ENCODE measurements at regions not wholly inside any gene's neighbourhood (a gene's known extent, or its start where the extent isn't known, plus 50 kb on each side); places are given as distances from the start of the nearest gene placed in this dataset.

- Histone ChIP-seq H3K27me3 (replicated peaks in 1 of 4; ENCODE audit: control extremely low read depth in 1 of 4, control insufficient read depth in 3 of 4, insufficient read depth in 4 of 4, low read length in 3 of 4) (no peaks in the 10 kb centered on the region), H3K9me3 (ENCODE audit: control extremely low read depth in 1 of 3, control insufficient read depth in 2 of 3, insufficient read depth in 1 of 3, low read length in 2 of 3) (no peaks in the 10 kb centered on the region), H3K79me2 (ENCODE audit: control insufficient read depth, insufficient read depth, low read length) (no peaks in the 10 kb centered on the region), H3K4me1 (ENCODE audit: control insufficient read depth in 2 of 2, insufficient read depth in 2 of 2, low read length in 2 of 2) (no peaks in the 10 kb centered on the region), H3K36me3 (replicated peaks in 1 of 2; ENCODE audit: control extremely low read depth in 1 of 2, control insufficient read depth in 1 of 2, extremely low read depth in 1 of 2, insufficient read depth in 2 of 2, low read length in 1 of 2) (no peaks in the 10 kb centered on the region), H3K4me2 (replicated peaks; ENCODE audit: low read depth, low read length, poor library complexity, severe bottlenecking) (no peak overlapping the region), H2AFZ (ENCODE audit: insufficient read depth, low read depth, low read length, poor library complexity, severe bottlenecking) (no peak overlapping the region), H3K9ac (ENCODE audit: low read length) (no peak overlapping the region), H4K20me1 (ENCODE audit: control insufficient read depth, insufficient read depth, low read length, poor library complexity, severe bottlenecking) (no peaks in the 10 kb centered on the region), H3K4me3 (ENCODE audit: control extremely low read depth in 1 of 5, extremely low read depth in 1 of 5, insufficient read depth in 1 of 5, low read depth in 2 of 5, low read length in 4 of 5) (no peak overlapping the region), H3K27ac (ENCODE audit: low read length in 2 of 2) (no peak overlapping the region)
- 100% methylated on average over 1 of the region's 4 CpGs for WGBS (ENCODE audit: insufficient coverage)
- ChIA-PET POLR2A (no interaction called here), CTCF (no interaction called here)
- Mint-ChIP-seq H3K9me3 (ENCODE audit: insufficient read depth) (no peaks in the 10 kb centered on the region), H3K4me3 (no peak overlapping the region), H3K27me3 (no peaks in the 10 kb centered on the region), H3K27ac (no peak overlapping the region), H3K4me1 (no peaks in the 10 kb centered on the region)
- no peak for TF ChIP-seq CTCF (IDR thresholded peaks at IDR 0.05)
- DNase-seq: no peak
- intact Hi-C loops (cut with micrococcal nuclease): no loop called here
- no peak for ATAC-seq (ENCODE audit: low read depth)
Measured at GRCh38 chr4:159552979-159553768, 450.3 kb downstream of the RAPGEF2 start.

DNA sequence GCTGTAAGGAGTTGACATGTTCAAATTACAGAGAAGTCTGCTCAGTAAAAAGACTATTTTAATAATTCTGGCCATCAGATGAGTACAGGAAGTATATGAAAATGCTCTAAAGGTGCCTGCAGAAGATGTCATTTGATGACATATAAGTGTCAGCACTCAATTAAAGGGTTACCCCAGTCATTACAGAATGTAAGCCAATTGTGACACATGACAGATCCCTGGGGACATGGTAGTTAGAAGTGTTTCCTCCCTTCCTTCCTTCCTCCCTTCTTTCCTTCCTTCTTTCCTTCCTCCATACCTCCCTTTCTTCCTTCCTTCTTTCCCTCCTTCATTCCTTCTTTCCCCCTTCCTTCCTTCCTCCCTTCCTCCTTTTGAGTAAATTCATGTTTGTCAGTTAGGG, 453.0 kb downstream of the RAPGEF2 start:
- ATAC-seq (ENCODE audit: low read depth) (no peak), DNase-seq (no peak)
- Histone ChIP-seq H3K79me2 (ENCODE audit: control insufficient read depth, insufficient read depth, low read length) (no peaks in the 10 kb centered on the region), H2AFZ (ENCODE audit: insufficient read depth, low read depth, low read length, poor library complexity, severe bottlenecking) (no peak overlapping the region), H3K4me2 (replicated peaks; ENCODE audit: low read depth, low read length, poor library complexity, severe bottlenecking) (no peak overlapping the region), H3K36me3 (replicated peaks in 1 of 2; ENCODE audit: control extremely low read depth in 1 of 2, control insufficient read depth in 1 of 2, extremely low read depth in 1 of 2, insufficient read depth in 2 of 2, low read length in 1 of 2) (no peaks in the 10 kb centered on the region), H3K4me3 (ENCODE audit: control extremely low read depth in 1 of 5, extremely low read depth in 1 of 5, insufficient read depth in 1 of 5, low read depth in 2 of 5, low read length in 4 of 5) (no peak overlapping the region), H4K20me1 (ENCODE audit: control insufficient read depth, insufficient read depth, low read length, poor library complexity, severe bottlenecking) (no peaks in the 10 kb centered on the region), H3K27me3 (replicated peaks in 1 of 4; ENCODE audit: control extremely low read depth in 1 of 4, control insufficient read depth in 3 of 4, insufficient read depth in 4 of 4, low read length in 3 of 4) (no peaks in the 10 kb centered on the region), H3K4me1 (ENCODE audit: control insufficient read depth in 2 of 2, insufficient read depth in 2 of 2, low read length in 2 of 2) (no peaks in the 10 kb centered on the region), H3K27ac (ENCODE audit: low read length in 2 of 2) (no peak overlapping the region), H3K9ac (ENCODE audit: low read length) (no peak overlapping the region), H3K9me3 (ENCODE audit: control extremely low read depth in 1 of 3, control insufficient read depth in 2 of 3, insufficient read depth in 1 of 3, low read length in 2 of 3) (no peaks in the 10 kb centered on the region)
- H3K9me3 Mint-ChIP-seq (ENCODE audit: insufficient read depth): no peaks in the 10 kb centered on the region
- no peaks in the 10 kb centered on the region for H3K4me1 Mint-ChIP-seq
- H3K27ac Mint-ChIP-seq: no peak overlapping the region
- ChIA-PET POLR2A (no interaction called here), CTCF (no interaction called here)
- H3K4me3 Mint-ChIP-seq: no peak overlapping the region
- no peaks in the 10 kb centered on the region for H3K27me3 Mint-ChIP-seq
- TF ChIP-seq EZH2 (IDR thresholded peaks at IDR 0.05; ENCODE audit: borderline replicate concordance, insufficient read depth, low read depth, low read length, poor library complexity, severe bottlenecking) (no peak), CTCF (IDR thresholded peaks at IDR 0.05) (no peak)
- intact Hi-C loops (cut with micrococcal nuclease): no loop called here

Data from B cell (primary cell).